Fibroblast of lung (primary cell): ENCODE measurements at regions not wholly inside any gene's neighbourhood (a gene's known extent, or its start where the extent isn't known, plus 50 kb on each side); places are given as distances from the start of the nearest gene placed in this dataset.

ENCODE experiments used
- CTCF ChIP-seq, 2 donors: IDR thresholded peaks in 1 of 2; conservative IDR thresholded peaks in 1 of 2; 1 replicate in 1 of 2; 2 replicates in 1 of 2; pipeline ENCODE4 v1.5.1; 2011 to 2012; ENCODE audit warnings: low read length in 2 of 2, control low read depth in 1 of 2, inconsistent platforms in 1 of 2, low read depth in 1 of 2, mild to moderate bottlenecking in 1 of 2
- EZH2 ChIP-seq: IDR thresholded peaks from 2 replicates; pipeline ENCODE4 v1.5.1; 2012; ENCODE audit warnings: low read length, control low read depth, mild to moderate bottlenecking; ENCODE audit errors: missing control alignments

- TF ChIP-seq CTCF (conservative IDR thresholded peaks at IDR 0.05 in 1 of 2, IDR thresholded peaks at IDR 0.05 in 1 of 2; ENCODE audit: low read depth in 1 of 2, low read length in 2 of 2), result no peak
- TF ChIP-seq EZH2, result no peak
Observed at GRCh38 chr11:36757075-36757474, 159.0 kb upstream of the RAG2 start.
